DOHH2 (cell line): ENCODE measurements at regions not wholly inside any gene's neighbourhood (a gene's known extent, or its start where the extent isn't known, plus 50 kb on each side); places are given as distances from the start of the nearest gene placed in this dataset.

Experiments used
- H3F3A ChIP-seq: fragments of 200-600 bp; sonication (generic), shearing (Covaris generic); 2 replicates; pipeline ENCODE4 v1.6.0; 2016; ENCODE audit warnings: antibody characterized with exemption, mild to moderate bottlenecking; ENCODE audit not compliant: control insufficient read depth, insufficient read depth
- H3K27ac ChIP-seq: fragments of 200-600 bp; sonication (generic); 2 replicates; pipeline ENCODE4 v1.5.1; 2014; ENCODE audit warnings: low read depth, mild to moderate bottlenecking, low read length, moderate library complexity
- H3K27me3 ChIP-seq: fragments of 200-600 bp; sonication (generic); 2 replicates; pipeline ENCODE4 v1.6.1; 2014; ENCODE audit warnings: mild to moderate bottlenecking, low read length, mixed read lengths; ENCODE audit not compliant: control insufficient read depth
- H3K36me3 ChIP-seq: fragments of 200-600 bp; sonication (generic); 2 replicates; pipeline ENCODE4 v1.6.1; 2014; ENCODE audit warnings: mild to moderate bottlenecking, low read length, moderate library complexity, mixed read lengths; ENCODE audit not compliant: control insufficient read depth
- H3K4me1 ChIP-seq: fragments of 200-600 bp; sonication (generic); 2 replicates; pipeline ENCODE4 v1.6.1; 2014; ENCODE audit warnings: mild to moderate bottlenecking, low read length, mixed read lengths; ENCODE audit not compliant: control insufficient read depth
- H3K4me2 ChIP-seq: fragments of 200-600 bp; sonication (generic); 2 replicates; pipeline ENCODE4 v1.6.0; 2014; ENCODE audit warnings: mild to moderate bottlenecking, low read length, moderate library complexity
- H3K4me3 ChIP-seq: fragments of 200-600 bp; sonication (generic); 2 replicates; pipeline ENCODE4 v1.5.1; 2014; ENCODE audit warnings: mild to moderate bottlenecking, low read length, mixed read lengths
- H3K79me2 ChIP-seq: fragments of 200-600 bp; sonication (generic); 2 replicates; pipeline ENCODE4 v1.6.1; 2014; ENCODE audit warnings: mild to moderate bottlenecking, low read length, mixed read lengths; ENCODE audit not compliant: control insufficient read depth
- H3K9me2 ChIP-seq: fragments of 200-600 bp; sonication (generic); replicated peaks from 2 replicates; pipeline ENCODE4 v1.6.1; 2014; ENCODE audit warnings: mild to moderate bottlenecking, low read length, mixed read lengths; ENCODE audit not compliant: control insufficient read depth
- H3K9me3 ChIP-seq: fragments of 200-600 bp; sonication (generic); 2 replicates; pipeline ENCODE4 v1.6.1; 2014; ENCODE audit warnings: antibody characterized with exemption, low read length, mixed read lengths; ENCODE audit not compliant: control insufficient read depth, insufficient read depth
- H4K20me1 ChIP-seq: fragments of 200-600 bp; sonication (generic); 2 replicates; pipeline ENCODE4 v1.6.0; 2014; ENCODE audit warnings: low read depth, mild to moderate bottlenecking, antibody characterized with exemption, low read length, moderate library complexity; ENCODE audit not compliant: control insufficient read depth, insufficient read depth
- CTCF ChIP-seq: fragments of 200-600 bp; sonication (generic); IDR thresholded peaks from one replicate; pipeline ENCODE4 v1.5.1; 2014; ENCODE audit warnings: antibody characterized with exemption, mild to moderate bottlenecking, low read depth, low read length; ENCODE audit not compliant: poor library complexity, severe bottlenecking
- EZH2phosphoT487 ChIP-seq: fragments of 200-600 bp; sonication (generic); IDR thresholded peaks from 2 replicates; pipeline ENCODE4 v1.6.1; 2017; ENCODE audit warnings: borderline replicate concordance, mild to moderate bottlenecking, antibody characterized with exemption, low read length, moderate library complexity, mixed read lengths

- Histone ChIP-seq H3F3A (no peaks in the 10 kb centered on the region), H3K4me2 (no peak overlapping the region), H3K27ac (no peak overlapping the region), H3K27me3 (no peaks in the 10 kb centered on the region), H3K4me3 (no peak overlapping the region), H3K9me2 (no peaks in the 10 kb centered on the region), H3K79me2 (no peaks in the 10 kb centered on the region), H3K36me3 (no peaks in the 10 kb centered on the region), H4K20me1 (no peaks in the 10 kb centered on the region), H3K9me3 (no peaks in the 10 kb centered on the region), H3K4me1 (no peaks in the 10 kb centered on the region)
- TF ChIP-seq EZH2phosphoT487 (no peak), CTCF (no peak)
Measured at GRCh38 chr21:16084776-16085364, 355.1 kb downstream of the USP25 start.

GRCh38 chr21:16085421-16085820, 355.6 kb downstream of the USP25 start:
- H3K4me1 ChIP-seq: no peaks in the 10 kb centered on the region
- no peaks in the 10 kb centered on the region for H3F3A ChIP-seq
- TF ChIP-seq EZH2phosphoT487 (no peak), CTCF (no peak)
- no peaks in the 10 kb centered on the region for H3K36me3 ChIP-seq
- H3K9me3 ChIP-seq: no peaks in the 10 kb centered on the region
- H3K4me3 ChIP-seq: no peak overlapping the region
- no peak overlapping the region for H3K4me2 ChIP-seq
- H3K27me3 ChIP-seq: no peaks in the 10 kb centered on the region
- H3K9me2 ChIP-seq: no peaks in the 10 kb centered on the region
- H4K20me1 ChIP-seq: no peaks in the 10 kb centered on the region
- H3K79me2 ChIP-seq: no peaks in the 10 kb centered on the region
- no peak overlapping the region for H3K27ac ChIP-seq

GRCh38 chr21:16086121-16086520, 356.3 kb downstream of the USP25 start:
- Histone ChIP-seq H3K27me3 (no peaks in the 10 kb centered on the region), H4K20me1 (no peaks in the 10 kb centered on the region), H3K27ac (no peak overlapping the region), H3K9me2 (no peaks in the 10 kb centered on the region), H3K4me1 (no peaks in the 10 kb centered on the region), H3K4me2 (no peak overlapping the region), H3K4me3 (no peak overlapping the region), H3K9me3 (no peaks in the 10 kb centered on the region), H3K36me3 (no peaks in the 10 kb centered on the region), H3F3A (no peaks in the 10 kb centered on the region), H3K79me2 (no peaks in the 10 kb centered on the region)
- TF ChIP-seq EZH2phosphoT487 (no peak), CTCF (no peak)
